Neural crest cell (in vitro differentiated cells): ENCODE measurements at regions not wholly inside any gene's neighbourhood (a gene's known extent, or its start where the extent isn't known, plus 50 kb on each side); places are given as distances from the start of the nearest gene placed in this dataset.

Experiments used
- DNase-seq: peaks from one replicate; pipeline ENCODE4 v3.0.0; 2021; ENCODE audit warnings: low read depth, mixed read lengths, low spot score
- H3K27ac Mint-ChIP-seq: one replicate; pipeline ENCODE4 v1.8.0; 2021; ENCODE audit warnings: mild to moderate bottlenecking, mixed read lengths; ENCODE audit not compliant: unreplicated experiment
- H3K27me3 Mint-ChIP-seq: 2 replicates; pipeline ENCODE4 v1.8.0; 2021; ENCODE audit warnings: low read depth, mild to moderate bottlenecking, mixed read lengths
- H3K36me3 Mint-ChIP-seq: 2 replicates; pipeline ENCODE4 v1.8.0; 2021; ENCODE audit warnings: low read depth, mild to moderate bottlenecking, mixed read lengths
- H3K4me1 Mint-ChIP-seq: 2 replicates; pipeline ENCODE4 v1.8.0; 2021; ENCODE audit warnings: mixed read lengths
- H3K4me3 Mint-ChIP-seq: one replicate; pipeline ENCODE4 v1.8.0; 2021; ENCODE audit warnings: mild to moderate bottlenecking, mixed read lengths
- H3K9me3 Mint-ChIP-seq: 2 replicates; pipeline ENCODE4 v1.8.0; 2021; ENCODE audit warnings: mixed read lengths
- TF ChIP-seq, protein P1 (sequence below): fragments of 200-600 bp; sonication (generic); conservative IDR thresholded peaks from 2 replicates; pipeline ENCODE4 v1.5.0; 2021; ENCODE audit warnings: antibody characterized with exemption, mild to moderate bottlenecking

DNA sequence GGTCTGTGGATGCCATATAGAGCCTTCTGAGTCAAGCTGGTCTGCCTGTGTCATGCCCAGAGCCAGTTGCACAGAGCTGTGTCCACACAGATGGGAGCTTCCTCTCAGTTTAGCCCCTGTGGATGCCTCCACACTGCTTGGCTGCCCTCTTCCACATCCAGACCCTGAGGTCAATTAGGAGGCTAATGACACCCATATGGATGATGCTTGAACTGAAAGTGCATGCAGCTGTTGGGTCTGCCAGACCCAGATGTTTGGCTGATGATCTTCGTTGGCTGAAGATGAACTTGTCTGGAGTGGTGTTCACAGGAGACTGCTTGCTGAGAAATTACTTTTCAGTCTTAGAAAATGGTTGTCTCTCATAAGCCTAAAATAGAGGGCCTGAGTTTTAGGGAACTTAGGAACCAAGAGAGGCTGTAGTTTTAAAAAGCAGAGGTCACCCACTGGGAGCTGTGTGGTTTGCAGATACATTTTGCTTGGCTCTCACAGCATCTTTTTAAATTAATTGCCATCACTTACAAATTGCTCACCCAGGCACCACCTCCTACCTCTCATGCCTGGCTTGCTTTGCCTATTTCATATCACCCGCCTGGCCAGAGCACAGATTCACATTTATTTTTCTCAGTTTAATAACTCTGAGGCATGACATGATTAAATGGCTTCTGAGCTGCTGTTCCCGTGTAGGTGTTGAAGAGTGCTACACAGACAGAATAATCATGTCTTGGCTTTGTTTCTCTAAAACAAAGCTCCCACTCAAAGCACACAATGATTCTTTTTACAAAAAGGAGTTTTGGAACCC lies 176.1 kb downstream of the MINAR1 start:
- H3K27ac Mint-ChIP-seq, result no peak overlapping the region
- H3K9me3 Mint-ChIP-seq, result no peaks in the 10 kb centered on the region
- no peak overlapping the region for H3K4me3 Mint-ChIP-seq

DNA sequence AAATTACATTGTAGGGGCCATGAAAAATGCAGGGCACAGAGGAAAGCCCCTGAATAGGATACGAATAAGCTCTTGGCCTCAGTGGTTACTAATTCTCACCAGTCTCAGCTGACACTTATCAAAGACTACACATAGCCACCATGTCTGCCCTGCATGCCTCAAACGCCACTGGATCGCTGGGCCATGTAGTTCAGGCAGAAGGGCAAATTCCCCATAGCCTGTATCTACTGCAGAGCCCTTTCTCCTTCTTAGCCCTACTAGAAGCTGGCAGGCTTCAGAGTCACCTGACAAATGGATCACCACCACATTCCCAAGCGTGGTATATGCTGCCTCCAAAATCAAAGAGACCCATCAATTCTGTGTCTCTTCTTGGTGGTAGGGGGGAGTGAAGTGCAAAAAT lies 177.4 kb downstream of the MINAR1 start:
- Mint-ChIP-seq H3K27me3 (peaks cover 8% of the 10 kb centered on the region), H3K9me3 (no peaks in the 10 kb centered on the region), H3K4me3 (no peak overlapping the region), H3K4me1 (no peaks in the 10 kb centered on the region), H3K36me3 (no peaks in the 10 kb centered on the region), H3K27ac (no peak overlapping the region)
- TF ChIP-seq, protein P1, sequence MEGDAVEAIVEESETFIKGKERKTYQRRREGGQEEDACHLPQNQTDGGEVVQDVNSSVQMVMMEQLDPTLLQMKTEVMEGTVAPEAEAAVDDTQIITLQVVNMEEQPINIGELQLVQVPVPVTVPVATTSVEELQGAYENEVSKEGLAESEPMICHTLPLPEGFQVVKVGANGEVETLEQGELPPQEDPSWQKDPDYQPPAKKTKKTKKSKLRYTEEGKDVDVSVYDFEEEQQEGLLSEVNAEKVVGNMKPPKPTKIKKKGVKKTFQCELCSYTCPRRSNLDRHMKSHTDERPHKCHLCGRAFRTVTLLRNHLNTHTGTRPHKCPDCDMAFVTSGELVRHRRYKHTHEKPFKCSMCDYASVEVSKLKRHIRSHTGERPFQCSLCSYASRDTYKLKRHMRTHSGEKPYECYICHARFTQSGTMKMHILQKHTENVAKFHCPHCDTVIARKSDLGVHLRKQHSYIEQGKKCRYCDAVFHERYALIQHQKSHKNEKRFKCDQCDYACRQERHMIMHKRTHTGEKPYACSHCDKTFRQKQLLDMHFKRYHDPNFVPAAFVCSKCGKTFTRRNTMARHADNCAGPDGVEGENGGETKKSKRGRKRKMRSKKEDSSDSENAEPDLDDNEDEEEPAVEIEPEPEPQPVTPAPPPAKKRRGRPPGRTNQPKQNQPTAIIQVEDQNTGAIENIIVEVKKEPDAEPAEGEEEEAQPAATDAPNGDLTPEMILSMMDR, result no peak
- DNase-seq, result no peak

More for the DNA sequence above, 176.1 kb downstream of the MINAR1 start:
- DNase-seq, result no peak
- TF ChIP-seq, protein P1, result no peak
- no peaks in the 10 kb centered on the region for H3K4me1 Mint-ChIP-seq
- no peaks in the 10 kb centered on the region for H3K36me3 Mint-ChIP-seq
- H3K27me3 Mint-ChIP-seq, result peaks cover 10% of the 10 kb centered on the region

DNA sequence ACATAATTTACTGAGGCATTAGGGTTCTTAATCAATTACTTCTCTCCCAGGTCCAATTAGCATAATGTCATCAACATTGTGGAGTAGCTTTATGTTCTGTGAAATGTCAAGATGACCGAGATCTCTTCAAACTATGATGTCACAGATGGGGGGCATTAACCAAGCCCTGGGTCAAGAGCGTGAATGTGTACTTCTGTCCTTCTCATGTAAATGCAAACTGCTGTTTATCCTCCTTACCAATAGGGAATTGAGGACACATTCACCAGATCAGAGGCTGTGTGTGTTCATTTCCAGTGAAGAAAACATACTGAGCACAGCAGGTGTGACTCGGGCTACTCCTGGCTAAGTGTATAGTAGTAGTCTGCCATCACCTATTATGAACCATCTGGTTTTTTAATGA lies 177.9 kb downstream of the MINAR1 start:
- Mint-ChIP-seq H3K36me3 (no peaks in the 10 kb centered on the region), H3K4me1 (no peaks in the 10 kb centered on the region), H3K9me3 (no peaks in the 10 kb centered on the region), H3K27ac (no peak overlapping the region), H3K27me3 (peaks cover 8% of the 10 kb centered on the region), H3K4me3 (no peak overlapping the region)
- TF ChIP-seq, protein P1, result no peak
- DNase-seq, result no peak

DNA sequence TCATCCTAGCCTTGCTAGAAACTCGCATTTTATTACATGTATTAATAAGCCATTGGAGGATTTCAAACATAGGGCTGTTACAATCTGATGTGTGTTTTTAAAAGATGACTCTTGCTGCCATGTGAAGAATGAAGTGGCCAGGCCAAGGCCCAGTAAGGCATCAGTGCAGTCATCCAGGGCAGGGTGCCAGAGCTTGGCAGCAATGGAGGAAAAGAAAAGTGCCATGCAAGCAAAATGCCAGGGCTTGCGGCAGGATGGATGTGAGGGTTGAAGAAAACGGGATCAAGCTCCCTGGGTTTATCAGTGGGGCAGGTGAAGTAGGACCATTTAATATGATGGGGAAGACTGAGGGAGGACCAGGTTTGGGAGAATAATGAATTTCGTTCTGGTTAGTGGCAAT lies 183.6 kb downstream of the MINAR1 start:
- no peaks in the 10 kb centered on the region for H3K4me1 Mint-ChIP-seq
- TF ChIP-seq, protein P1, result no peak
- no peak overlapping the region for H3K4me3 Mint-ChIP-seq
- DNase-seq, result no peak
- H3K9me3 Mint-ChIP-seq, result no peaks in the 10 kb centered on the region
- no peak overlapping the region for H3K27ac Mint-ChIP-seq
- H3K36me3 Mint-ChIP-seq, result no peaks in the 10 kb centered on the region
- H3K27me3 Mint-ChIP-seq, result peaks cover 12% of the 10 kb centered on the region

DNA sequence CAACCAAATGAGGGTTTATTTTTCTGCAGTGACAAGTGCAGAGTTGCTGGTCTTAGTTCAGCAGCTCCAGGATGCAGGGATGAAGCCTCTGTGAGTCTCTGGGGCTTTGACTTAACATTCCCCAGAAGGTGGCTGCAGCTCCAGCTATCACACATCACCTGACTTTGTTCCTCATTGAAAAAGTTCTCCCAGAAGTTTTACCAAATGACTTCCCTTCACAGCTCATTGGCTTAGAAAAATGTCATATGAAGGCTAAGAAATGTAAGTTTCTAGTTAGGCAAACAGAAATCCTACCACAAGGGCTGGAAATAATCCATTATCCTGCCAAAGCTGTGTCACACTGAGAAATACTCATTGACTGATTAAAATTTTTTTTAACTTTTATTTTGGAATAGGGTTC lies 184.9 kb downstream of the MINAR1 start:
- Mint-ChIP-seq H3K9me3 (no peaks in the 10 kb centered on the region), H3K27ac (no peak overlapping the region), H3K27me3 (peaks cover 12% of the 10 kb centered on the region), H3K36me3 (no peaks in the 10 kb centered on the region), H3K4me1 (no peaks in the 10 kb centered on the region), H3K4me3 (no peak overlapping the region)
- DNase-seq, result no peak
- TF ChIP-seq, protein P1, result no peak
